Fibroblast of lung (primary cell): ENCODE measurements at regions not wholly inside any gene's neighbourhood (a gene's known extent, or its start where the extent isn't known, plus 50 kb on each side); places are given as distances from the start of the nearest gene placed in this dataset.

Experiments
- DNase-seq, 2 donors: peaks; one replicate each; pipeline versions ENCODE4 v3.0.0 to v3.0.0-alpha.2; 2010; ENCODE audit warnings: low read depth in 2 of 2
- H2AFZ ChIP-seq: 2 replicates; pipeline ENCODE4 v1.5.1; 2012; ENCODE audit warnings: low read length, control low read depth, inconsistent platforms
- H3K27ac ChIP-seq: 2 replicates; pipeline ENCODE4 v1.5.1; 2011; ENCODE audit warnings: low read length, control low read depth; ENCODE audit not compliant: insufficient read depth
- H3K27me3 ChIP-seq: 2 replicates; pipeline ENCODE4 v1.5.1; 2011; ENCODE audit warnings: mild to moderate bottlenecking, low read length; ENCODE audit not compliant: control insufficient read depth, insufficient read depth
- H3K36me3 ChIP-seq: 2 replicates; pipeline ENCODE4 v1.5.1; 2011; ENCODE audit warnings: low read length; ENCODE audit not compliant: control insufficient read depth, insufficient read depth
- H3K4me1 ChIP-seq: 2 replicates; pipeline ENCODE4 v1.5.1; 2011; ENCODE audit warnings: low read length; ENCODE audit not compliant: control insufficient read depth, insufficient read depth; ENCODE audit errors: extremely low read depth
- H3K4me2 ChIP-seq: 2 replicates; pipeline ENCODE4 v1.5.1; 2011; ENCODE audit warnings: low read length, control low read depth; ENCODE audit not compliant: insufficient read depth; ENCODE audit errors: extremely low read depth
- H3K4me3 ChIP-seq, 4 experiments: fragments of 200-600 bp in 1 of 4; sonication (generic) in 1 of 4; replicated peaks in 1 of 4; 2 replicates each; pipeline ENCODE4 v1.5.1; 2011 to 2016; ENCODE audit warnings: low read length in 4 of 4, low read depth in 3 of 4, mild to moderate bottlenecking in 3 of 4, control low read depth in 2 of 4, inconsistent platforms in 1 of 4, mixed read lengths in 1 of 4; ENCODE audit not compliant: insufficient read depth in 1 of 4; ENCODE audit errors: control extremely low read depth in 1 of 4
- H3K79me2 ChIP-seq: 2 replicates; pipeline ENCODE4 v1.5.1; 2012; ENCODE audit warnings: mild to moderate bottlenecking, low read length, inconsistent platforms; ENCODE audit not compliant: control insufficient read depth, insufficient read depth
- H3K9ac ChIP-seq: 2 replicates; pipeline ENCODE4 v1.5.1; 2011; ENCODE audit warnings: mild to moderate bottlenecking, low read length, control low read depth; ENCODE audit not compliant: insufficient read depth
- H3K9me3 ChIP-seq: 2 replicates; pipeline ENCODE4 v1.5.1; 2012; ENCODE audit warnings: low read depth, low read length; ENCODE audit not compliant: control insufficient read depth, insufficient read depth
- H4K20me1 ChIP-seq: 2 replicates; pipeline ENCODE4 v1.5.1; 2011; ENCODE audit warnings: low read length; ENCODE audit not compliant: control insufficient read depth, insufficient read depth; ENCODE audit errors: extremely low read depth
- EZH2 ChIP-seq: IDR thresholded peaks from 2 replicates; pipeline ENCODE4 v1.5.1; 2012; ENCODE audit warnings: low read length, control low read depth, mild to moderate bottlenecking; ENCODE audit errors: missing control alignments
- TF ChIP-seq, protein P1 (sequence below), 2 donors: IDR thresholded peaks in 1 of 2; conservative IDR thresholded peaks in 1 of 2; 1 replicate in 1 of 2; 2 replicates in 1 of 2; pipeline ENCODE4 v1.5.1; 2011 to 2012; ENCODE audit warnings: low read length in 2 of 2, control low read depth in 1 of 2, inconsistent platforms in 1 of 2, low read depth in 1 of 2, mild to moderate bottlenecking in 1 of 2

DNA sequence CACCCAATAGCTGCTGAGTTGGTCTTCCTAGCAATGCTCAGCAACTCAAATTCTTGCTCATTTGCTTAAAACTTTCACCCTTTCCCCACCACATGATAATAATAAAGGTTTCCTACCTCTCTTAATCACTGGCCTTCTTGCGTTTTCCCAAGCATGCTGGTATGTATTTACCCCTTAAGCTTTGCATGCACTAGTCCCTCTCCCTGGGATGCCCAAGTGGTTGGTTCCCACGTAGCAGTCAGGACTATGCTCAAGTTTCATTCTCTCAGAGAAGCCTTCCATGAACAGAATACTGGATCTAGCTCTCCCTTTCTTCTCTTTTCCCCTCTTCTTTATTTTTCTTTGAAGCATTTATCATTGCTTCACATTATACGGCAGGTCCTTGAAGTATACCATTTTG, 108.8 kb downstream of the KBTBD8 start:
- Histone ChIP-seq H3K9me3 (no peaks in the 10 kb centered on the region), H3K79me2 (no peaks in the 10 kb centered on the region), H3K36me3 (no peaks in the 10 kb centered on the region), H3K4me3 (no peak overlapping the region), H3K27ac (no peak overlapping the region), H2AFZ (no peak overlapping the region), H3K4me2 (no peak overlapping the region), H4K20me1 (no peaks in the 10 kb centered on the region), H3K9ac (no peak overlapping the region), H3K27me3 (no peaks in the 10 kb centered on the region), H3K4me1 (no peaks in the 10 kb centered on the region)
- no peak for TF ChIP-seq EZH2
- TF ChIP-seq, protein P1, sequence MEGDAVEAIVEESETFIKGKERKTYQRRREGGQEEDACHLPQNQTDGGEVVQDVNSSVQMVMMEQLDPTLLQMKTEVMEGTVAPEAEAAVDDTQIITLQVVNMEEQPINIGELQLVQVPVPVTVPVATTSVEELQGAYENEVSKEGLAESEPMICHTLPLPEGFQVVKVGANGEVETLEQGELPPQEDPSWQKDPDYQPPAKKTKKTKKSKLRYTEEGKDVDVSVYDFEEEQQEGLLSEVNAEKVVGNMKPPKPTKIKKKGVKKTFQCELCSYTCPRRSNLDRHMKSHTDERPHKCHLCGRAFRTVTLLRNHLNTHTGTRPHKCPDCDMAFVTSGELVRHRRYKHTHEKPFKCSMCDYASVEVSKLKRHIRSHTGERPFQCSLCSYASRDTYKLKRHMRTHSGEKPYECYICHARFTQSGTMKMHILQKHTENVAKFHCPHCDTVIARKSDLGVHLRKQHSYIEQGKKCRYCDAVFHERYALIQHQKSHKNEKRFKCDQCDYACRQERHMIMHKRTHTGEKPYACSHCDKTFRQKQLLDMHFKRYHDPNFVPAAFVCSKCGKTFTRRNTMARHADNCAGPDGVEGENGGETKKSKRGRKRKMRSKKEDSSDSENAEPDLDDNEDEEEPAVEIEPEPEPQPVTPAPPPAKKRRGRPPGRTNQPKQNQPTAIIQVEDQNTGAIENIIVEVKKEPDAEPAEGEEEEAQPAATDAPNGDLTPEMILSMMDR (conservative IDR thresholded peaks at IDR 0.05 in 1 of 2, IDR thresholded peaks at IDR 0.05 in 1 of 2; ENCODE audit: low read depth in 1 of 2, low read length in 2 of 2): no peak
- no peak for DNase-seq

GRCh38 chr3:67109651-67110204, 111.6 kb downstream of the KBTBD8 start:
- no peaks in the 10 kb centered on the region for H3K79me2 ChIP-seq
- H3K4me3 ChIP-seq: no peak overlapping the region
- TF ChIP-seq EZH2: no peak
- TF ChIP-seq, protein P1 (conservative IDR thresholded peaks at IDR 0.05 in 1 of 2, IDR thresholded peaks at IDR 0.05 in 1 of 2; ENCODE audit: low read depth in 1 of 2, low read length in 2 of 2): peak; percentile 55 to 70
- H3K4me1 ChIP-seq: no peaks in the 10 kb centered on the region
- no peak overlapping the region for H3K4me2 ChIP-seq
- no peak overlapping the region for H2AFZ ChIP-seq
- H4K20me1 ChIP-seq: no peaks in the 10 kb centered on the region
- H3K36me3 ChIP-seq: no peaks in the 10 kb centered on the region
- no peak overlapping the region for H3K9ac ChIP-seq
- H3K9me3 ChIP-seq: no peaks in the 10 kb centered on the region
- H3K27ac ChIP-seq: no peak overlapping the region
- peak; percentile 63 to 85 for DNase-seq
- H3K27me3 ChIP-seq: no peaks in the 10 kb centered on the region

- TF ChIP-seq, protein P1 (conservative IDR thresholded peaks at IDR 0.05 in 1 of 2, IDR thresholded peaks at IDR 0.05 in 1 of 2; ENCODE audit: low read depth in 1 of 2, low read length in 2 of 2): peak; percentile 97 to 99
- TF ChIP-seq EZH2: no peak
- Histone ChIP-seq H3K4me3 (no peak overlapping the region), H3K4me2 (no peak overlapping the region), H3K79me2 (no peaks in the 10 kb centered on the region), H3K36me3 (no peaks in the 10 kb centered on the region), H3K9ac (no peak overlapping the region), H3K27me3 (no peaks in the 10 kb centered on the region), H3K27ac (no peak overlapping the region), H2AFZ (no peak overlapping the region), H3K4me1 (no peaks in the 10 kb centered on the region), H3K9me3 (no peaks in the 10 kb centered on the region), H4K20me1 (no peaks in the 10 kb centered on the region)
- DNase-seq: peak; percentile 68 to 87
Observed at GRCh38 chr3:67113802-67114407, 115.8 kb downstream of the KBTBD8 start.
